HG03565 (cell line): ENCODE measurements at regions not wholly inside any gene's neighbourhood (a gene's known extent, or its start where the extent isn't known, plus 50 kb on each side); places are given as distances from the start of the nearest gene placed in this dataset.
A peak's percentile ranks its signal among the peaks of the same experiment; 100 is the strongest.
"Not testable (repeated sequence)": the region's sequence is repeated elsewhere in the genome, so short reads cannot be mapped to it uniquely, and the experiment has no call there.

Experiments
- ATAC-seq: cut with Tn5 transposase; IDR thresholded peaks from one replicate; pipeline ENCODE4 v1.9.1; 2021; ENCODE audit warnings: mild to moderate bottlenecking, moderate library complexity; ENCODE audit not compliant: unreplicated experiment

DNA sequence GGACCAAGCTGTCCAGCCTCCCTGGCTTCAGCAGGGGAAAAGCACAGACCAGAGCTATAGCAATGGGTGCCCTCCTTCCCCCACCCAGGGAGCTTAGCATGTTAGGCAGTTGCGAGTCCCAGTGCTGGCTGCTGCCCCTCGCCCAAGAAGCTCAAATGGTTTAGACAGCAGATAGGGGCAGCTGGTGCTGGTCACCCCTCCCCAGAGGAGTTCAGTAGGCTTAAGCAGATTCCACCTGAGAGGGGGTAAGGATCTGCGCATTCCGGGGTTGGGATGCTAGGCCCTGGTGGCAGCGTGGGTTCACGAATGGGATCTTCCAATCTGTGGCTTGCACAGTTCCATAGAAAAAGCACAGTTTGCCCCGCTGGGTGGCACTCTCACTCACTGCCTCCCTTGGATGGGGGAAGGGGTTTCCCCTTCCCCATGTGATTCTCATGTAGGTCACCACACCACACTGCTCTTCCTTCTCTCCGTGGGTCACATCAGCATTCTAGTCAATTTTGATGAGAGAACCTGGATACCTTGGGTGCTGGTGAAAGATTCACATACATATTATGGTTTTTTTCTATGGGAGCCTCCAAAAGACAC, 665.6 kb downstream of the C12orf50 start:
- ATAC-seq, result no peak

GRCh38 chr12:87349681-87350080, 679.5 kb downstream of the C12orf50 start:
- ATAC-seq, result no peak

DNA sequence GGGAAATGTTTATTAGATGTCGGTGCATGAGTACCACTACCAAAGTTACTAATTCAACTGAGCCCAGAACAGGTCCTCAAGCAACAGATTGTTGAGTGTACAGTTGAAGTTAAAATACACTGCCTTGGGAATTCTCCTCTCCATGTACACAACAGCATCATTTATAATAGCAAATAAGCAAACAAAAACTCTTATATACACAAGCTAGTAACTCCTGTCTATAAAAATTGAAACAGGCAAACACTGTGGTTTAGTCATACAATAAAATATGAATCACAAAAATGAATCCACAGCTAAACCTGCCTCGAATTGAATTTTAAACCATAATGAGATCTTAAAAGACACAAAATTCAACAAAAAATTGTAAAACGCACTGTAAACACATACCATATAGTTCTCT, 681.1 kb downstream of the C12orf50 start:
- no peak for ATAC-seq

GRCh38 chr12:87344699-87345098, 684.5 kb downstream of the C12orf50 start:
- ATAC-seq, result no peak

DNA sequence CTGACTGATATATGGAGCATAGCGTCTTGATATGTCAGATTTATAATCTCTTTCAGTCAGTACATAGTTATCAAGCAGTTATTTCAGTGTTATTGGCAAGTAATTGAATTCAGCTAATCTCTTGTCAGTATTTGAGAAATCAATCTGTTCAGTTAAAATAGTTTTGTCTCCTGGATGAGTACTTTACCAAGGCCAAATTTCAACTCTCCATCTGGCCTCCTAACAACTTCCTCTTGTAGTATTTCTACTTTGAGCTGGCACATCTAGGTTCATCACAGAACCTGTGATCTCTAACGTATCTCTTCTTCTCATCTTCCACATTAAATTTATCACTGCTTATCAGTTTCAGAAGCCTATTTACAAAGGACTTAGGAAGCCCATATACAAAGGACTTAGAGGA, 690.5 kb downstream of the C12orf50 start:
- no peak for ATAC-seq

DNA sequence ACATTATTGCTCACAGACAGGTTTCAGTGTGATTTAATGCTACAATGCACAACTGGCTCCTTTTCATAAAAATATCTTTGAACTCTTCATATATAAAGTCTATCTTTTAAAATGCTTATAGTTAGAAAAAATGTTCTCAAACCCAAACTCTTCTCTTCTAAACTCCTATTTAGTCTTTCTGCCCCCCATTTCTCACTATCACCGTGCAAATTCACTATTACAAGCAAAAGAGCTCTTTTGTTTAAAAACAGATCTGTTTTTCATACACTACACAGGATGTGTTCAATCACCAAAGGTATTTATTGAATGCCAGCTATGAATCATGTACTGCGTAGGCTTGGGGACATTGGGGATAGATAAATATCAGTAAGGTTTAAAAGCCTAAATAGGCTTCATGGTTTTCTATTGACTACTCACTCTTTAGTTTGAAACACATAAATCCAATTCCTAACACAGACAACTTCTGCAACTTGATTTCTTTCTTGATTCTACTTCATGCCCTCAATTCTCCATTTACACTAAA, 692.3 kb downstream of the C12orf50 start:
- ATAC-seq, result no peak

GRCh38 chr12:87332987-87333726, 696.0 kb downstream of the C12orf50 start:
- ATAC-seq, result no peak

DNA sequence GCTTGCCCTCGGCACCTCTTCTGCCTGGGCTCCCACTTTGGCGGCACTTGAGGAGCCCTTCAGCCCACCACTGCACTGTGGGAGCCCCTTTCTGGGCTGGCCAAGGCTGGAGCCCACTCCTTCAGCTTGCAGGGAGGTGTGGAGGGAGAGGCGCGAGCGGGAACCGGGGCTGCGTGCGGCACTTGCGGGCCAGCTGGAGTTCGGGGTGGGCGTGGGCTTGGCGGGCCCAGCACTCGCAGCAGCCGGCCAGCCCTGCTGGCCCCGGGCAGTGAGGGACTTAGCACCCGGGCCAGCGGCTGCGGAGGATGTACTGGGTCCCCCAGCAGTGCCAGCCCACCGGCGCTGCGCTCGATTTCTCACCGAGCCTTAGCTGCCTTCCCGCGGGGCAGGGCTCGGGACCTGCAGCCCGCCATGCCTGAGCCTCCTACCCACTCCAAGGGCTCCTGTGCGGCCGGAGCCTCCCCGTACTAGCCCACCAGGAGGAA, 699.1 kb downstream of the C12orf50 start:
- ATAC-seq, result not testable (repeated sequence)

DNA sequence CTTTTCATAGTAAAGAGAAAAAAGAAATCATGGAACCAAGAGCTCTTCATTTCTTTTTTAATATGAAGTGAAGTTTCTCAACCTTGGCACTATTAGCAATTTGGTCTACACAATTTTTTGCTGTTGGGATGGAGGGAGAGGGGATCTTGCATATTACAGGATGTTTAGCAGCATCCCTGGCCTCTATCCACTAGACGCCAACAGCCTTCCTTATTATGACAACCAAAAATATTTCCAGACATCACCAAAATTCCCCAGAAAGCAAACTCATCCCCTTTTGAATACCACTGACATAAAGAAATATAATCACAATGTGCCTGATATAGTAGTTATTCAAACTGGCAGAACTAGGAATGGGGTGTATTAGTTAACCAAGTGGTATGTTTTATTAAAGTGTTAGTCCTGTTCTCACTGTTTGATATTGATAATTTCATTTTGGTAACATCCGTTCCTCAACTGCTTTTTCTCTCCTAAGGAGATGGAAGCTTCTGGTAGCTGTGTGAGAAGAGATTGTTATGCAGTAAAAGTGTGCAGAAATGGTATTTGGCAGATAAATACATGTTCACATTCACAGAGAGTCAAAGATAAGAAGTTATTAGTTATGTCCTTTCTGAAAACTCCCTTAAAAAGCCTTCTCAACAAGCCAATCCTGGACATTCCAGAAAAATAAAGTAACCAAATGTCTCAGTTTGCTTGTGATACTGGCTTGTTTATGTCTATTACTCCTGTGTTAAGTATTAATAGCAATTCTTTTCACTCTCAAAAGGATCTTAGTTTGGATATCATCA, 699.9 kb downstream of the C12orf50 start:
- no peak for ATAC-seq

GRCh38 chr12:87323369-87323768, 705.8 kb downstream of the C12orf50 start:
- ATAC-seq, result no peak

DNA sequence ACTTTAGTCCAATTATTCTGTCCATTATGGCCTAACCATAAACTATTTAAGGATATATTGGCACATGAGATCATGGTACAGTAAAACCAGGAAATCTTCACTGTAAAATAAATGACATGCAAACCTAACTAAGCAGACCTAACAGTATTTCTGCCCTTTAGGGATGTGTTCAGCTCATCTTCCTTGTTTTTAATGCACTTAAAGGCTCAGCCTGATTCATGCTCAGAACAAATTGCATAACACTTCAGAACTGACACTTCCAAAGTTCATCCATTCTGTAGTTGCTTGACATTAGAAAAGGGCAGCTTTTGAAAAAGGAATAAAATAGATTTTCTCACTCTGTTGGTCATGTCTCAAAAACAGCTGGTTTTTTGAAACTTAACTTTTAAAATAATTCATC, 708.5 kb downstream of the C12orf50 start:
- no peak for ATAC-seq

GRCh38 chr12:87317302-87317701, 711.9 kb downstream of the C12orf50 start:
- ATAC-seq, result no peak

DNA sequence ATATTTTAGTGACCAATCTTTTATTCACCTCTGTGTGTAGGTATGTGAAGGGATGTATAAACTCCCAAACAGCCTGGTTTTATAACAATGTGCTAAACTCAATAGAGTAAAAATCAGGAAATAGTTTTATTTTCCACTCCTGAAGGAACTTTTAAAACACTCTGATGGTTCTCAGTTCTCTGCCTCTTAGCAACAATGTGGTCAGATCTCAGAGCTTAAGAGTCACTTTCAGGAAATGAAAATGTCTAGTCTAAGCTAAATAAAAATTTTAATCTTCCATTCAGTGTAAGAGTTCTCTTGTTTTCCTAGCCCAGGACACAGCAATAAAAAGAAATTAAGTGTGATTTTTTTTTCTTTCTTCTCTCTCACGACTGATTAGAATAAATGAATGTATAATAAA, 718.0 kb downstream of the C12orf50 start:
- ATAC-seq, result peak; percentile 80

- no peak for ATAC-seq
Observed at GRCh38 chr12:87310126-87310525, 719.1 kb downstream of the C12orf50 start.

DNA sequence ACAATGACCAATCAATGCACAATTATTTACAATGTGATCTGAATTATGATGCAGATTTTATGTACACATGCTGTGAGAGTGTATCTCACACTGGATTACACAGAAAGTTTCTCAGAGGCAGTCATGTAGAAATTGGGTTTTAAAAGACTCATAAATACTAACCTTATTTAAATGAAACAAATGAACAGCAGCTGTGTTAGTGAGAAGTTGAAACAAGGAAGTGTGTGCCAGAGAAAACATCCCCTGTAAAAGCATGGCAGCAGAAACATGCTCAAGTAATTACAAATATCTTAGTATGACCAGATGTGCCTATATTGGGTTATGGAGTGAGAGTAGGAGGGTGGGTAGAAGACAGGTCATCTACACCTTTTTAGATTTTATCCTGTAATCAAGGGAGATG, 723.7 kb downstream of the C12orf50 start:
- peak; percentile 31 for ATAC-seq

GRCh38 chr12:87304406-87304805, 724.8 kb downstream of the C12orf50 start:
- no peak for ATAC-seq

DNA sequence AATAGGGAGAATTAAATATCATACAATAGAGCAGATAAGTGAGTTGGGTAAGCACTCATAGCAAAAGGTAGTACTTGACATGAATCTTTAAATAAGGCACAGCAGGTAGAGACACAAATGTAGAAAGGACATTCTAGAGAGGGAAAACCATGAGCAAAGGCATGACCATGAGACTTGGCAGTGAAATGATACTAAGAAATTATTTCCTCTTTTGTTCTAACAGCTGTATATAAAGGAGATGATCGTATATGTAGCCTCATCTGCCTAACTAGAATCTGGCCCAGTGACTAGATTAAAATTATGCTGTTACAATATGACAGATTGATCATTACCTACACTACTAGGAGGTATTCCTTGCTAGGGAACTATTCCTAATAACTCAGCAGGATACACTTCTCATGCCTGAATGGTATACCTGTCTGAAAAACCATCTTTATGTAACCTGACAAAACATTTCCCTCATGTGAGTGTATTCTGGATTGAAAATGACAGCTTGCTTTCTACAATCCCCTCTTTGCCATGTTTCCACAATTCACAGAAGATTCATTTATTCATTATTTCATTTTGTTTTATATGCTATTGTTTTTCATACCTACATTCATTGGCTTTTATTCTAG, 725.7 kb downstream of the C12orf50 start:
- no peak for ATAC-seq

DNA sequence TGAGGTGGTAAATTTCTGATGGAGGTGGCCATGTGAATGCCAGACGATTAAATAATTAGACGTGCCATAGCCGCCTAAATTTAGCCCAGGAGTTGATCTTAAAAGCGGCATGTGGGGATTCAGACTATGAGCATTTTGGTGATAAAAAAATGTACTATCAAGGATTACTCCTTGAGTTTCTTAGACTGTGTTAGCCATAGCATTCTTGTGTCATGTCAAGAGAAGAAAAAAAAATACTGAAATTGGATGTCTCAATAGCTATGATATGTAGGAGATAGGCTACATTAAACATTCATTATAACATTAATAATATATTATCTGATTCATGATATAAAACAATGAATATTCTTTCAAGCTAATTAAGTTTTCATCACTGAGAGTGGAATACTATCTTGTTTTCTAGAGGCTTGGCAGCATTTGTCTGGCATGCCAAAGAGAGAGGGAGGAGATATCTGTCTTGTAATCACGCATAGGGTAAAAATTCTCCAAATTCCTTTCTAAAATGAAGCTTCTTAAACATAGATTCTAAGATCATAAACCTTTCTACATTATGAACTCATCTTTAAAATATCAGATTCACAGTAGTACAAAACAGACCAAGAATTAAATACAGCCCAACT, 727.0 kb downstream of the C12orf50 start:
- ATAC-seq, result no peak

- no peak for ATAC-seq
Observed at GRCh38 chr12:87290505-87290904, 738.7 kb downstream of the C12orf50 start.

GRCh38 chr12:87283886-87284285, 745.3 kb downstream of the C12orf50 start:
- ATAC-seq, result no peak

- ATAC-seq, result no peak
Observed at GRCh38 chr12:87283111-87283510, 746.1 kb downstream of the C12orf50 start.
